ENCODE measurements at regions not wholly inside any gene's neighbourhood (a gene's known extent, or its start where the extent isn't known, plus 50 kb on each side); places are given as distances from the start of the nearest gene placed in this dataset.

DNA sequence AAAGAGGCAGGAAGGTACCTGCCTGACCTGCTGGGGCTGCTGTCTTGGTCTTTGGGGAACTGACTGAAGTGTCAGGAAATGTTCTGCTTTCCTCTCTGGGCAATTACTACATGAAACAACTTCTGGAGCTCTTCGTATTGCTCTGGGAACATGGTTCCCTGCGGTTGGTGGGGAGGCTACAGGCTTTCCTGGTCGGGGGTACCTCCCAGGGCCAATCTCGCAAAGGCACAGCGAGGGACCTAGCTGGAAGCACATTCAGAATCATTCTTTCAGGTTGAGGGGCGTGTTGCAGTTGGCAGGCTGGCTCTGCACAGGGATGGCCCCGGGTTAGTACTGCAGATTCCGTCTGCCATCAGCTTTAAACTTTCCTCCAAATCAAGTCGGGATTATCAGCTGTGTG is 88.9 kb upstream of the RANBP3L start:
- TF ChIP-seq CTCF (IDR thresholded peaks at IDR 0.05; ENCODE audit: borderline replicate concordance, extremely low read depth, low read length, poor library complexity, severe bottlenecking) (no peak), EZH2 (IDR thresholded peaks at IDR 0.05; ENCODE audit: borderline replicate concordance, low read depth, low read length, severe bottlenecking) (no peak)
